ENCODE measurements at regions not wholly inside any gene's neighbourhood (a gene's known extent, or its start where the extent isn't known, plus 50 kb on each side); places are given as distances from the start of the nearest gene placed in this dataset.

GRCh38 chr6:18893540-18894269 is 506.6 kb downstream of the RNF144B start:
- H4K20me1 ChIP-seq (ENCODE audit: insufficient read depth, low read length): no peaks in the 10 kb centered on the region
- H3K4me1 ChIP-seq (ENCODE audit: low read length): no peaks in the 10 kb centered on the region
- no peaks in the 10 kb centered on the region for H3K9me3 ChIP-seq (replicated peaks; ENCODE audit: insufficient read depth, low read length)
- H3K4me2 ChIP-seq (ENCODE audit: low read depth, low read length): no peak overlapping the region
- no peaks in the 10 kb centered on the region for H3K9me2 ChIP-seq (replicated peaks; ENCODE audit: insufficient read depth, low read length)
- no peak overlapping the region for H3K9ac ChIP-seq (ENCODE audit: low read length)
- DNase-seq: no peak
- no peaks in the 10 kb centered on the region for H3K36me3 ChIP-seq (replicated peaks; ENCODE audit: insufficient read depth, low read length)
- no peaks in the 10 kb centered on the region for H3K79me2 ChIP-seq (ENCODE audit: low read length)
- H3K4me3 ChIP-seq (ENCODE audit: low read length): no peak overlapping the region
- H3K27ac ChIP-seq (ENCODE audit: low read length): no peak overlapping the region
- no peaks in the 10 kb centered on the region for H3K27me3 ChIP-seq (replicated peaks; ENCODE audit: insufficient read depth, low read length)
- TF ChIP-seq EZH2 (optimal IDR thresholded peaks at IDR 0.05; ENCODE audit: low read depth, low read length) (no peak), CTCF (IDR thresholded peaks at IDR 0.05; ENCODE audit: low read length) (no peak), EZH2phosphoT487 (IDR thresholded peaks at IDR 0.05; ENCODE audit: low read length) (no peak)
- H2AFZ ChIP-seq (ENCODE audit: low read length): no peak overlapping the region
- no peaks in the 10 kb centered on the region for H3F3A ChIP-seq (ENCODE audit: insufficient read depth, low read length)

GRCh38 chr6:18897350-18897749 is 510.2 kb downstream of the RNF144B start:
- Histone ChIP-seq H3K27me3 (replicated peaks; ENCODE audit: insufficient read depth, low read length) (no peaks in the 10 kb centered on the region), H3F3A (ENCODE audit: insufficient read depth, low read length) (no peaks in the 10 kb centered on the region), H3K9me2 (replicated peaks; ENCODE audit: insufficient read depth, low read length) (no peaks in the 10 kb centered on the region), H3K4me2 (ENCODE audit: low read depth, low read length) (no peak overlapping the region), H2AFZ (ENCODE audit: low read length) (no peak overlapping the region), H3K79me2 (ENCODE audit: low read length) (no peaks in the 10 kb centered on the region), H3K9ac (ENCODE audit: low read length) (no peak overlapping the region), H3K4me1 (ENCODE audit: low read length) (no peaks in the 10 kb centered on the region), H3K4me3 (ENCODE audit: low read length) (no peak overlapping the region), H4K20me1 (ENCODE audit: insufficient read depth, low read length) (no peaks in the 10 kb centered on the region), H3K27ac (ENCODE audit: low read length) (no peak overlapping the region), H3K9me3 (replicated peaks; ENCODE audit: insufficient read depth, low read length) (no peaks in the 10 kb centered on the region), H3K36me3 (replicated peaks; ENCODE audit: insufficient read depth, low read length) (no peaks in the 10 kb centered on the region)
- no peak for DNase-seq
- no peak for TF ChIP-seq EZH2 (optimal IDR thresholded peaks at IDR 0.05; ENCODE audit: low read depth, low read length)
- TF ChIP-seq EZH2phosphoT487 (IDR thresholded peaks at IDR 0.05; ENCODE audit: low read length): no peak
- no peak for TF ChIP-seq CTCF (IDR thresholded peaks at IDR 0.05; ENCODE audit: low read length)

GRCh38 chr6:18904681-18905080 is 517.5 kb downstream of the RNF144B start:
- no peak for DNase-seq
- H3F3A ChIP-seq (ENCODE audit: insufficient read depth, low read length): no peaks in the 10 kb centered on the region
- no peak overlapping the region for H3K4me3 ChIP-seq (ENCODE audit: low read length)
- no peaks in the 10 kb centered on the region for H3K4me1 ChIP-seq (ENCODE audit: low read length)
- no peaks in the 10 kb centered on the region for H3K27me3 ChIP-seq (replicated peaks; ENCODE audit: insufficient read depth, low read length)
- H2AFZ ChIP-seq (ENCODE audit: low read length): no peak overlapping the region
- H3K36me3 ChIP-seq (replicated peaks; ENCODE audit: insufficient read depth, low read length): no peaks in the 10 kb centered on the region
- no peaks in the 10 kb centered on the region for H3K9me2 ChIP-seq (replicated peaks; ENCODE audit: insufficient read depth, low read length)
- no peak overlapping the region for H3K9ac ChIP-seq (ENCODE audit: low read length)
- no peaks in the 10 kb centered on the region for H4K20me1 ChIP-seq (ENCODE audit: insufficient read depth, low read length)
- H3K9me3 ChIP-seq (replicated peaks; ENCODE audit: insufficient read depth, low read length): no peaks in the 10 kb centered on the region
- no peak overlapping the region for H3K4me2 ChIP-seq (ENCODE audit: low read depth, low read length)
- TF ChIP-seq EZH2 (optimal IDR thresholded peaks at IDR 0.05; ENCODE audit: low read depth, low read length) (no peak), EZH2phosphoT487 (IDR thresholded peaks at IDR 0.05; ENCODE audit: low read length) (no peak), CTCF (IDR thresholded peaks at IDR 0.05; ENCODE audit: low read length) (no peak)
- no peak overlapping the region for H3K27ac ChIP-seq (ENCODE audit: low read length)
- H3K79me2 ChIP-seq (ENCODE audit: low read length): no peaks in the 10 kb centered on the region

Data from MM.1S (cell line).